Panc1 (cell line): ENCODE measurements at regions not wholly inside any gene's neighbourhood (a gene's known extent, or its start where the extent isn't known, plus 50 kb on each side); places are given as distances from the start of the nearest gene placed in this dataset.

Experiments used
- ATAC-seq: fragments of 200-7000 bp; cut with Tn5 transposase; 2 replicates; pipeline ENCODE4 v1.9.1; 2020; ENCODE audit warnings: mild to moderate bottlenecking, moderate library complexity
- BruUV-seq: library from RNA; stranded (reverse); fragments of 400-500 nt; replicated peaks from 2 replicates; lab custom pipeline; 2021; lab: Mats Ljungman, UMichigan
- CTCF ChIA-PET: fragments of 300-600 bp; sonication (Branson Sonifier 250); formaldehyde crosslinking; loops from one replicate; lab custom pipeline; 2022; ENCODE audit warnings: antibody characterized with exemption; lab: Charles Lee
- POLR2A ChIA-PET: fragments of 300-600 bp; sonication (Branson Sonifier 250); formaldehyde crosslinking; loops from one replicate; lab custom pipeline; 2022; ENCODE audit warnings: antibody characterized with exemption; lab: Charles Lee
- DNase-seq: peaks from one replicate; pipeline ENCODE4 v3.0.0-alpha.2; 2010; ENCODE audit warnings: low read depth, low spot score
- H3K27ac ChIP-seq: 2 replicates; pipeline ENCODE4 v1.5.1; 2011; ENCODE audit warnings: mild to moderate bottlenecking, low read length, inconsistent platforms
- H3K27me3 ChIP-seq: fragments of 200-500 bp; sonication (Bioruptor generic); 2 replicates; pipeline ENCODE4 v1.6.0; 2014; ENCODE audit warnings: low read length, inconsistent platforms; ENCODE audit not compliant: control insufficient read depth, insufficient read depth
- H3K36me3 ChIP-seq: fragments of 200-500 bp; sonication (Bioruptor generic); 2 replicates; pipeline ENCODE4 v1.5.1; 2014; ENCODE audit warnings: inconsistent platforms, mild to moderate bottlenecking, low read length, moderate library complexity; ENCODE audit not compliant: control insufficient read depth, insufficient read depth
- H3K4me1 ChIP-seq: 2 replicates; pipeline ENCODE4 v1.5.1; 2011; ENCODE audit warnings: inconsistent platforms, mild to moderate bottlenecking, low read length, moderate library complexity; ENCODE audit not compliant: control insufficient read depth, insufficient read depth
- H3K4me3 ChIP-seq, 2 experiments: 2 replicates each; pipeline ENCODE4 v1.5.1; 2011 to 2012; ENCODE audit warnings: low read depth in 2 of 2, low read length in 2 of 2, mild to moderate bottlenecking in 2 of 2, inconsistent platforms in 1 of 2, moderate library complexity in 1 of 2
- H3K9me3 ChIP-seq: fragments of 200-500 bp; sonication (Bioruptor generic); 2 replicates; pipeline ENCODE4 v1.5.1; 2014; ENCODE audit warnings: low read depth, mild to moderate bottlenecking, inconsistent platforms, low read length, moderate library complexity; ENCODE audit not compliant: control insufficient read depth, insufficient read depth
- POLR2AphosphoS5 ChIP-seq: IDR thresholded peaks from 2 replicates; pipeline ENCODE4 v1.6.1; 2012; ENCODE audit warnings: mild to moderate bottlenecking, low read depth, low read length, moderate library complexity
- SIN3A ChIP-seq: IDR thresholded peaks from 2 replicates; pipeline ENCODE4 v1.6.1; 2012; ENCODE audit warnings: low read depth, mild to moderate bottlenecking, low read length, moderate library complexity, borderline replicate concordance; ENCODE audit not compliant: insufficient read depth
- TCF7L2 ChIP-seq: IDR thresholded peaks from 2 replicates; pipeline ENCODE4 v1.6.1; 2011; ENCODE audit warnings: mild to moderate bottlenecking, low read depth, low read length, inconsistent platforms
- in situ Hi-C: cut with HindIII; loops from 2 replicates; pipeline ENCODE4 v1.10.0; 2016; ENCODE audit warnings: low sequenced_read_pairs, low pct_unique_long_range_greater_than_20kb
- intact Hi-C: fragments of 100-400 bp; cut with micrococcal nuclease; formaldehyde crosslinking; loops from one replicate; pipeline ENCODE4 v1.10.0; 2022; ENCODE audit not compliant: unreplicated experiment
- TF ChIP-seq, protein P1 (sequence below): fragments of 450-650 bp; IDR thresholded peaks from 2 replicates; pipeline ENCODE4 v1.5.1; 2017; ENCODE audit warnings: mild to moderate bottlenecking
- TF ChIP-seq, protein P2 (sequence below), 2 experiments: IDR thresholded peaks; 2 replicates each; pipeline ENCODE4 v1.6.1; 2011 to 2012; ENCODE audit warnings: low read depth in 2 of 2, control low read depth in 1 of 2, low read length in 1 of 2, mild to moderate bottlenecking in 1 of 2, moderate library complexity in 1 of 2; ENCODE audit not compliant: insufficient read depth in 1 of 2

DNA sequence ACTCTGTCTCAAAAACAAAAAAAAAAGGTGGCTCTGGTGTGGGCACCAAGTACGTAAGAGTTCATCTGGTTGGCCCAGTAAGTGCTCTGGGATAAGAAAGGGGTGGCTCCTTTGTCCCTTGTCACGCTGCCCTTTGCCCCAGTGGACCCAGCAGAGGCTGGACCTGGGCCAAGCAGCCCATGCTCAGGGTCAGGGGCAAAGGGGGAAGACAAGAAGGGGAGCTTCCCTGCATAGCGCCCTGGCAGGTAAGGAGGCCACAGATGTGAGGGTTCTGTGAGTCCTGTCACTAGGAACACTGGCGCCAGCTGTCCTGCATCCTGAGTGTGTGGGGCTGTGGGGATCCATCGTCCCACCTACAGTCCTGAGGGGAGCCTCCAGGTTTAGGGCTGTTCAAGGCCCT is 65.3 kb downstream of the GADD45G start:
- in situ Hi-C loops (no loop called here), intact Hi-C loops (no loop called here)
- H3K4me1 ChIP-seq: no peaks in the 10 kb centered on the region
- ChIA-PET CTCF (no interaction called here), POLR2A (no interaction called here)
- no peak overlapping the region for H3K27ac ChIP-seq
- DNase-seq: no peak
- H3K36me3 ChIP-seq: no peaks in the 10 kb centered on the region
- TF ChIP-seq POLR2AphosphoS5 (no peak), TCF7L2 (no peak), SIN3A (no peak)
- TF ChIP-seq, protein P1, sequence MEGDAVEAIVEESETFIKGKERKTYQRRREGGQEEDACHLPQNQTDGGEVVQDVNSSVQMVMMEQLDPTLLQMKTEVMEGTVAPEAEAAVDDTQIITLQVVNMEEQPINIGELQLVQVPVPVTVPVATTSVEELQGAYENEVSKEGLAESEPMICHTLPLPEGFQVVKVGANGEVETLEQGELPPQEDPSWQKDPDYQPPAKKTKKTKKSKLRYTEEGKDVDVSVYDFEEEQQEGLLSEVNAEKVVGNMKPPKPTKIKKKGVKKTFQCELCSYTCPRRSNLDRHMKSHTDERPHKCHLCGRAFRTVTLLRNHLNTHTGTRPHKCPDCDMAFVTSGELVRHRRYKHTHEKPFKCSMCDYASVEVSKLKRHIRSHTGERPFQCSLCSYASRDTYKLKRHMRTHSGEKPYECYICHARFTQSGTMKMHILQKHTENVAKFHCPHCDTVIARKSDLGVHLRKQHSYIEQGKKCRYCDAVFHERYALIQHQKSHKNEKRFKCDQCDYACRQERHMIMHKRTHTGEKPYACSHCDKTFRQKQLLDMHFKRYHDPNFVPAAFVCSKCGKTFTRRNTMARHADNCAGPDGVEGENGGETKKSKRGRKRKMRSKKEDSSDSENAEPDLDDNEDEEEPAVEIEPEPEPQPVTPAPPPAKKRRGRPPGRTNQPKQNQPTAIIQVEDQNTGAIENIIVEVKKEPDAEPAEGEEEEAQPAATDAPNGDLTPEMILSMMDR: no peak
- TF ChIP-seq, protein P2, sequence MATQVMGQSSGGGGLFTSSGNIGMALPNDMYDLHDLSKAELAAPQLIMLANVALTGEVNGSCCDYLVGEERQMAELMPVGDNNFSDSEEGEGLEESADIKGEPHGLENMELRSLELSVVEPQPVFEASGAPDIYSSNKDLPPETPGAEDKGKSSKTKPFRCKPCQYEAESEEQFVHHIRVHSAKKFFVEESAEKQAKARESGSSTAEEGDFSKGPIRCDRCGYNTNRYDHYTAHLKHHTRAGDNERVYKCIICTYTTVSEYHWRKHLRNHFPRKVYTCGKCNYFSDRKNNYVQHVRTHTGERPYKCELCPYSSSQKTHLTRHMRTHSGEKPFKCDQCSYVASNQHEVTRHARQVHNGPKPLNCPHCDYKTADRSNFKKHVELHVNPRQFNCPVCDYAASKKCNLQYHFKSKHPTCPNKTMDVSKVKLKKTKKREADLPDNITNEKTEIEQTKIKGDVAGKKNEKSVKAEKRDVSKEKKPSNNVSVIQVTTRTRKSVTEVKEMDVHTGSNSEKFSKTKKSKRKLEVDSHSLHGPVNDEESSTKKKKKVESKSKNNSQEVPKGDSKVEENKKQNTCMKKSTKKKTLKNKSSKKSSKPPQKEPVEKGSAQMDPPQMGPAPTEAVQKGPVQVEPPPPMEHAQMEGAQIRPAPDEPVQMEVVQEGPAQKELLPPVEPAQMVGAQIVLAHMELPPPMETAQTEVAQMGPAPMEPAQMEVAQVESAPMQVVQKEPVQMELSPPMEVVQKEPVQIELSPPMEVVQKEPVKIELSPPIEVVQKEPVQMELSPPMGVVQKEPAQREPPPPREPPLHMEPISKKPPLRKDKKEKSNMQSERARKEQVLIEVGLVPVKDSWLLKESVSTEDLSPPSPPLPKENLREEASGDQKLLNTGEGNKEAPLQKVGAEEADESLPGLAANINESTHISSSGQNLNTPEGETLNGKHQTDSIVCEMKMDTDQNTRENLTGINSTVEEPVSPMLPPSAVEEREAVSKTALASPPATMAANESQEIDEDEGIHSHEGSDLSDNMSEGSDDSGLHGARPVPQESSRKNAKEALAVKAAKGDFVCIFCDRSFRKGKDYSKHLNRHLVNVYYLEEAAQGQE (IDR thresholded peaks at IDR 0.05; ENCODE audit: insufficient read depth in 1 of 2, low read depth in 2 of 2, low read length in 1 of 2): no peak
- BruUV-seq: no TSS peak
- no peak overlapping the region for H3K4me3 ChIP-seq
- no peaks in the 10 kb centered on the region for H3K9me3 ChIP-seq
- no peak for ATAC-seq
- no peaks in the 10 kb centered on the region for H3K27me3 ChIP-seq

DNA sequence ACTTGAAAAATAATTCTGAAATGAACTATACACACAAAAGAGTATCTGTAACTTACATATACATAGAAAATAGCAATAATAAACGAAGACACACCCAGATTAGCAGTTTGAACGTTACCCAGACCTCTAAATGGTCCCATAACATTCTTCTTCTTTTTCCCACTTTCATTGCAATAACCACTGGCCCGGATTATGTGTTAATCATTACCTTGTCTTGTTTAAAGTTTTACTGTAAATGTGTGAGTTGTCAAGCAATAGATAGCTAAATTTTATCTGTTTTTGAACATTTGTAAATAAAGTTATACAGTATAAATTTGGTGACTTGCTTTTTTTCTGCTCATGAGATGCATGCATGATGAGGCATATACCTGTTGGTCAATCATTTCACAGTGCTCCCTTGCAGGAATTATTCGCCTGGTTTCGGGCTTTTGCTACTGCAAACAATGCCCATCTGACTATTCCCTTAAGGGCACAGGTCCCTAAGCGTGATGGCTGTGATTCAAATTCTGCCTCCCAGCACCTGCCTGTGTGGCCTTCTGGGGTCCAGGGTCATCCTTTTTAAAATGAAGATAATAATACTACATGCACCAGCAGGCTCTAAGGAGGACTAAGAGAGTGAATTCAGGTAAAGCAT is 66.1 kb downstream of the GADD45G start:
- no peak overlapping the region for H3K4me3 ChIP-seq
- no peaks in the 10 kb centered on the region for H3K4me1 ChIP-seq
- no peaks in the 10 kb centered on the region for H3K9me3 ChIP-seq
- no peak for DNase-seq
- no peak for TF ChIP-seq SIN3A
- TF ChIP-seq, protein P1: no peak
- no peak for TF ChIP-seq POLR2AphosphoS5
- no peak for TF ChIP-seq TCF7L2
- TF ChIP-seq, protein P2 (IDR thresholded peaks at IDR 0.05; ENCODE audit: insufficient read depth in 1 of 2, low read depth in 2 of 2, low read length in 1 of 2): no peak
- H3K36me3 ChIP-seq: no peaks in the 10 kb centered on the region
- ChIA-PET POLR2A (no interaction called here), CTCF (no interaction called here)
- no TSS peak for BruUV-seq
- in situ Hi-C loops (no loop called here), intact Hi-C loops (no loop called here)
- ATAC-seq: no peak
- no peak overlapping the region for H3K27ac ChIP-seq
- no peaks in the 10 kb centered on the region for H3K27me3 ChIP-seq
